SW480 (cell line): ENCODE measurements at regions not wholly inside any gene's neighbourhood (a gene's known extent, or its start where the extent isn't known, plus 50 kb on each side); places are given as distances from the start of the nearest gene placed in this dataset.
A peak's percentile ranks its signal among the peaks of the same experiment; 100 is the strongest.

ENCODE experiments used
- DNase-seq: peaks from one replicate; pipeline ENCODE4 v3.0.0-alpha.2; 2016; ENCODE audit warnings: low spot score

DNA sequence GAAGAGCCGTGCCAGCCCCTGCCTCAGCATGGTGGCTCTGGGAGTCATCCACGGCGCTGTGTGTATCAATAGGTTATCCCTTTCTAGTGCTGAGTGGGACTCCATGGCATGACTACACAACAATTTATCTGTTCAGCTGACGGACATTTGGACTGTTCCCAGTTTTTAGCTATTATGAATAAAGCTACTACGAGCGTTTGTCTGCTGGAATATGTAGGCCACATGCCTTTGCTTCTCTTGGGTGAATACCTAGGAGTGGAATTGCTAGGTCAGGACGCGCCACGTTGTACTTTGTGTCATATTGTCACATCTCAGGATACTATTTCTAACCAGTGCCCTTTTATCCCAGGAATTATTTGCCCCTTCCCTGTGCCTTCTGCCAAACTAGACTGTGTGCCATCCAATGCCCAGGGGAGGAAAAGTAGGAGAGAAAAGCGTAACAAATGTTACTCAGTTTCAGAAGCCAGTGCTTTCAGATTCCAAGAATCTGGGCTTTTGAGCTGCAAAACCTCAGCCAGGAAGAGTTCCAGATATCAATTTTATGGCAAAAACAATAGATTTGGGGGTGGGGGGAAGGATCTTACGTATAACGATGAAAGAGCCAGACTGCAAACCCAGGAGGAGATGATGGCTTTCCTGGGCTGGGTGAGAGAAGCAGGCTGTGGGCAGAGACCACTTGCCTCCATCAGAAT lies 62.5 kb upstream of the NCOR2 start:
- no peak for DNase-seq

DNA sequence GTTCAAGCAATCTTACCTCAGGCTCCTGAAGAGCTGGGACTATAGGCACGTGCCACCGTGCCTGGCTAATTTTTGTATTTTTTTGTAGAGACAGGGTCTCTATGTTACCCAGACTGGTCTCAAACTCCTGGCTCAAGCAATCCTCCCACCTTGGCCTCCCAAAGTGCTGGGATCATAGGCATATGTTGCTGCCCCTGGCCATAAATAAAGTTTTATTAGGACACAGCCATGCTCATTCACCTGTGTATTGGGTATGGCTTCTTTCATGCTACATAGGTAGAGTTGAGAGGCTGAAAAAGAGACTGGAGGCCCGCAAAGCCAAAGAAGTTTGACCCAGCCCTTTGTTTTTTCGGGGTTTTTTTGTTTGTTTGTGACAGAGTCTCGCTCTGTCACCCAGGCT lies 61.7 kb upstream of the NCOR2 start:
- DNase-seq, result no peak

- DNase-seq, result no peak
Observed at GRCh38 chr12:124627956-124628355, 60.5 kb upstream of the NCOR2 start.

- DNase-seq, result no peak
Observed at GRCh38 chr12:124626971-124627411, 59.6 kb upstream of the NCOR2 start.

DNA sequence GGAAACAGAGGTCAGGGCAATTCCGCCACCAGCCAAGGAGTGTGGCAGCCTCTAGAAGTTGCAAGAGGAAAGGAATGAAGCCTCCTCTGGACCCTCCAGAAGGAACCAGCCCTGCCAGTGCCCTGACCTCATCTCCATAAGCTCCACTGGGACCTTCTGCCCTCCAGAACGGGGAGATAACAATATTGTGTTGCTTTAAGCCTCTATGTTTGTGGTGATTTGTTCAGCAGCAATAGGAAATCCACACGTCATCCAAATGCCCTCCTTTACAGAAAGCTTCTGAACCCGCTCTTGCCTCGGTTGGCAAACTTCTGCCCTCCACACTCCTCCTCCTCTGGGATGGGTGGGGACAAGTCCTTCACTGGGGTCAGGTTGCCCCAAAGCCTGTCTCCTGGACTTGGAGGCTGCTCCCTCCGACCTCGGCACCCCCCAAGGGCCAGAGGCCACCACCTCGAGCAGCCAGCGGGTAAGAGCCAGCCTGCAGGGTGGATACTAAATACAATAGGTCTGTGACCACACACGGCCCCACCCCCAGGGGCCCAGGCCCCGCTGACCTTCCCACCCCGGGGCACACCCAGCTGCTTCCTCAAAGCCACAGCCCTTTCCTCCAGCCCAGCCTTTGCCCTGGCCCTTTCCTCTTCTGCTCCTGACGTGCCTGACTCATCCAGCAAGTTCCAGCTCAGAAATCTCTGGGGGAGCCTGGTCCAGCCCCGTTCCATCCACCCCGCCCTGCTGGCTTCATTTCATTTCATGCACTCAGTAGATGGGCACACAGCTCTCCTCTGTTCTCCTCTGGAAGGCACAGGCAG lies 58.7 kb upstream of the NCOR2 start:
- DNase-seq, result peak; percentile 96

DNA sequence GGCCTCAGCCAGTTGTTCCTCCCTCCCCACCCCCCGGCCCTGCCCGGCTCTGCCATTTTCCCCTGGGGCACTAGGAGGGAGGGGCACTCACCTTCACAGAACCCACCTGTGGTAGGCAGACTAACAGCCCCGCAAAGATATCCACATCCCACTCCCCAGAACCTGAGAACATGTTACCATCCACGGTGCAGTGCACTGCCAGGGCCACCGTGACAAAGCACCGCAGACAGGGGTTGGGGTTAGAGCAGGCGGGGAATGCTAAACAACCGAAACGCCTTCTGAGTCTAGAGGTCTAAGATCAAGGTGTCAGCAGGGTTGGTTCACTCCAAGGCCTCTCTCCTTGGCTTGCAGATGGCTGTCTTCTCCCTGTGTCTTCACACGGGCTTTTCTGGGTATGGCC lies 57.4 kb upstream of the NCOR2 start:
- DNase-seq, result no peak

DNA sequence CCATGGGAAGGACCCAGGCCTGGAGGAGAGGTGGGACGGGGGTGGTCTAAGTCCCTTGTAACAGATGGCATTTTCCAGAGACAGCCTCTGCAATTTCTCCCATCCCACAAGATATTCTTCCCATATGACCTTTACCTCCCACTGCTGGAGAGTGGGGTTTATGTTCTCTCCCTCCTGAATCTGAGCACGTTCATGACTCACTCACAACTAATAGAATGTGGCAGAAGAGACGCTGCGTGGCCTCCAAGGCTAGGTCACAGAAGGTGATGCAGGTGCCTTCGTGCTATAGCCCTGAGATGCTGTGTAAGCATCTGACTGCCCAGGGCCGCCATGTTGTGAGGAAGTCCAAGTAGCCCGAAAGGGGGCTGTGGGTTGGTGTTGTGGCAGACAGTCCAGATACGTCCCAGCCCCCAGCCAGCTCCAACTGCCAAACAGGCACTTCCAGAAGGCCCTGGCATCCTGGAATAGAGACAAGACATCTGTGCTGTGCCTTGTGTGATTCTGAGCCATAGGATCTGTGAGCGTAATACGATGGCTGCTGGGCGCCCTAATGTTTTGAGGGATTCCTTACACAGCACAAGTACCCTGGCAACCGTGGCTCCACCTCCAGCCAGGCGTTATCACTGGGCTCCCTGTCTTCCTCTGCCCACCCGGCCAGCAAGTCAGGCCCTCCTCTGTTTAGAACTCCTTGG lies 56.1 kb upstream of the NCOR2 start:
- DNase-seq, result no peak

- no peak for DNase-seq
Observed at GRCh38 chr12:124622764-124623163, 55.4 kb upstream of the NCOR2 start.

- DNase-seq, result no peak
Observed at GRCh38 chr12:124622331-124622730, 54.9 kb upstream of the NCOR2 start.

DNA sequence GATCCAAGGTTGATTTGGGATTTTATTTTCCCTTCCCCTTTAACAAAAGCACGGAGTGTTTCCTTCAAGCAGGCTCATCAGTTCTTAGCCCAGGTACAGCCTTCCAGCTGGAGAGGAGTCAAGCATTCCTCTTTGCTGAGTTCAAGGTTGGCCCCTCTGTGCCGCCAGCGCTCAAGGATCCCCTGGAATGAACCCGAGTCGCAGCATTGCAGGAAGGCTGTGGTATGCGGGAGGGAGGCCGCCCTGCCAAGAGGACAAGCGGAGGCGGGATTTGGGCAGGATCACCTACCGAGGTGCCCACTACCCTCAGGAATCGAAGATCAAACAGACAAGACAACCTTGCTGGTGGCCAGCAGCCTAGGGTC lies 53.9 kb upstream of the NCOR2 start:
- DNase-seq, result no peak

GRCh38 chr12:124620606-124621295 lies 53.3 kb upstream of the NCOR2 start:
- DNase-seq, result no peak

DNA sequence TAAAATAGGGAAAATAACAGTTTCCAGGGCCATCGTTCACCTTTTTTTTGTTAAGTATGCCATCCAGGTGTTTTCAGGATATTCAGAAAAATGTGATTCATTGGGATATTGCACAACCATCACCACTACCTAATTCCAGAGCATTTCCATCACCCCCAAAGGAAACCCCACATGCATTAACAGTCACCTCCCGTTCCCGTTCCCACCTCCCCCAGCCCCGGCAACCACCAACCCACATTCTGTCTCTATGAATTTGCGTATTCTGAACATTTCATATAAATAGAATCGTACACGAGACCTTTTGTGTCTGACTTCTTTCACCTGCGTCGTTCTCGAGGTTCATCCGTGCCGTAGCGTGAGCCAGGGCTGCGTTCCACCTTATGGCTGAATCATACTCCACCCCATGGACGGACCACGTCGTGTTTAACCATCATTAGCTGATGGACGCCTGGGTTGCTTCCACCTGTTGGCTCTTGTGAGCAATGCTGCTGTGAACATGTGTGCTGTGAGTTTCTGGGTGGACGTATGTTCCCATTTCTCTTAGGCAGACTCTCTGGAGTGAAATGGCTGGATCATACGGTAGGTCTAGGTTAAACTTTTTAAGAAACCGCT lies 51.0 kb upstream of the NCOR2 start:
- DNase-seq, result no peak

GRCh38 chr12:124617615-124618014 lies 50.2 kb upstream of the NCOR2 start:
- DNase-seq, result no peak
